HG03571 (cell line): ENCODE measurements at regions not wholly inside any gene's neighbourhood (a gene's known extent, or its start where the extent isn't known, plus 50 kb on each side); places are given as distances from the start of the nearest gene placed in this dataset.

Experiments
- ATAC-seq: cut with Tn5 transposase; IDR thresholded peaks from one replicate; pipeline ENCODE4 v1.9.1; 2021; ENCODE audit not compliant: unreplicated experiment

DNA sequence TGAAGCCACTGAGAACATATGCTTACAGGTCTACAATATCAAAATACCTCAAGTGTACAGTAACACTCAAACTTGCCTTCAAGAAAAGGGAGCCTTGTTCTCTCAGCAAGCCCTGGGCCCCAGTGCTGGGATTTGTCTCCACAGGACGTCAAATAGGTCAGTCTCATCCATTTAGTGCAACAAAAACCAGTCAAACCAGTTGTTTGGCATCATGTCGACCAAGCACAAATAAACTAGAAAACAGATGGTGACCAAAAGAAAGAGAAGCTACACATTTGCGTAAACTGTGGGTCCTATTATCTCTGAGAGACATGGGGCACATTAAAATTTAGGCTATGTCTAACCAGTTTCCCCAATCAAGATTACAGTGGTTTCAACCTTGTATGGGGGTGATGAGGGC lies 182.6 kb upstream of the PKDCC start:
- no peak for ATAC-seq

DNA sequence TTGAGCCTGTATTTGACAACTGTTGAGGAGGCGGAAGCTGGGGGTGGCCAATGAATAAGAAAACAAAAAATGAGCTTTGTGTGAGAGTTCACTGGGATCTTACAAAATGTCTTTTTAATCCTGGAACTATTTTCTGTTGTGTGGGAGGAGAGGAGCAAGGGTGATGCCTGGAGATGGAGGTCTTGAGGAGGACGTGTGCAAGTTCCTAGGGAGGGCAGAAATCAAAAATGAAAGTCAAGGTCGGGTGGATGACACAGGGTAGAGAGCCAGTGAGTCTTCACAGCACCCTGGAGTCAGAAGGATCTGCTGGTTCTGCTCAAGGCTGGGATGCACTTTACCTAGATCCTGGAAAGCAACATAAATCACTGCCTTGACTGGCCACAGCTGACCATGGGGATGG lies 180.3 kb upstream of the PKDCC start:
- ATAC-seq: no peak

DNA sequence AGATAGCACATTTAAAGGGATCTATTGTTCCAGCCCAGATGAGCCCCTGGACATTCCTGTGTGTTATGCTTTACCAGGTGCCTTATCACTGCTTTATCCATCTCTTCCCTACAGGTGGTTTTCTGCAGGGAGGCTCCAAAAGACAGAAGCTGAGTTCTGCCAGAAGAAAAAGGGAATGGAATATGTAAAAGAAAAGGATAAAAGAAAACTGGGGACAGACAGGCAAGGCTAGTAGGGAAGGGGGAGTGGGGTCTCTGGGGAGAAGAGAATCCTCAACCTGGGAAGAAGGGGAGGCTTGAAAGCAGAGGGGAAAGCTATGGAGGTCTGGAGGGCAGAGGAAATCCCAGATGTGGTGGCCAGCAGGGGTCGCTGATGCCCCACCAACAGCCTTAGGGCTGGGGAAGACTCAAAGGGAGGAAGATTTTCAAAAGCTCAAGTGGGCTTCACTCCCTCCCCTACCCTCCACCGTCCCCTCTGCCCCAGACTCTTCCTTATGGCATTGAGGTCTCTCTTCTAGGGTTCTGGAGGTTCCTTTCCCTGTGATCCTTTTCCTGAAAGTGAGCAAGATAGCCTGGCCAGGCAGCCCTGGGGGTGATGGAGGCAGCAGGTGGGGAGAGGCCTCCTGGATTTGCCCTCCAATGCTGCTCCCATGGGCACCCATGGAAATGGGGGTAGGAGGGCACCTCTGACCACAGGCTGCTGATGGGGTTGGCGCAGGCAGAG lies 178.1 kb upstream of the PKDCC start:
- peak; percentile 56 for ATAC-seq

DNA sequence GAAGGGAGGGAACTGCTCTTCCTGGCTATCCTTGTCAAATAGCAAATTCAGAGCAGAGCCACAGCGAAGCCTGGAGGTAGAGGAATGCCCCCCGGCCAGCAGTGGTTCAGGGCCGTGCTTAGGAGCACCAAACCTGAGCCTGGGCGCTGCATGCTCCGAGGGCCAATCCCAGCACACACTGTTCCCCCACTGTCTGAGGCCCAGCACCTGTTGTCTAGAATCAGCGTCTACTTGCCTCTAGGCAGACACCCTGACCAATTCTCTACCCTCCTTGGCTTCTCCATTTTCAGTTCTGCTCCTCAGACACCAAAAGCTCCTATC lies 177.6 kb upstream of the PKDCC start:
- no peak for ATAC-seq

DNA sequence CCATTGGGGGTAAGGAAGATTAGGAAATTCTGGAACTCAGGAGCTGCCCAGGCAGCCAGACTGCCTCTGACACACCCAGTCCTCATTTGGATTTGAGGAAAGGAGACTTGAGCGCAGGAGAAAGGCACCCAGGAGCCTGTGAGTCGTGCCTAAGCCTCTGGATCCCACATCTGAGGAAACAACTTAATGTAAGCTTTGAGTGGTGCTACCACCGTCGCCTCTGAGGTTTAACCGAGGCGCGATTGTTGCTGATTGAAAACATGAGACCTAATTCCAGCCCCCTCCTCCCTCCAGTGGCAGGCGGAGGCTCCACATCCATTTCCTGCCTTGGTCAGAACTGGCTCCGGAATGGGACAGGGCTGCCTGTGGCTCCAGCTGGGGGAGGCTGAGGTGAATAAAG lies 176.7 kb upstream of the PKDCC start:
- ATAC-seq: no peak

DNA sequence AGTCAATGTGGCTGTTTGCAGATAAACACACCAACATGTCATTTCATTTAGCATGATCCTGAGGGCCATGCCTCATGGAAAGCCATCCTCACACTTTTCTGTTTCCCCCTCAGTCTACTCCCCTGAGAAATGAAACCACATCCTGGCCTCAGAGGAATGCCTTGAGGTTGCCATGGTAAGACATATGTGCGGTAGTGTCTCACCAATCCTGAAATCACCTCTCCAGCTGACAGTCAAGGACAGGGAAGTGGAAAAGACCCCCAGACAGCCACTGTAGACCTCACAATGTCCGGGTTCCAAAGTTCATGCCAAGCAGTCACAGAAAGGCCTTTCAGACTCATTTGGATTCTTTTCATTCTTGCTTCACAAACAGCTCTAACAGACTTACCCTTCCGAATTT lies 175.2 kb upstream of the PKDCC start:
- ATAC-seq: no peak

DNA sequence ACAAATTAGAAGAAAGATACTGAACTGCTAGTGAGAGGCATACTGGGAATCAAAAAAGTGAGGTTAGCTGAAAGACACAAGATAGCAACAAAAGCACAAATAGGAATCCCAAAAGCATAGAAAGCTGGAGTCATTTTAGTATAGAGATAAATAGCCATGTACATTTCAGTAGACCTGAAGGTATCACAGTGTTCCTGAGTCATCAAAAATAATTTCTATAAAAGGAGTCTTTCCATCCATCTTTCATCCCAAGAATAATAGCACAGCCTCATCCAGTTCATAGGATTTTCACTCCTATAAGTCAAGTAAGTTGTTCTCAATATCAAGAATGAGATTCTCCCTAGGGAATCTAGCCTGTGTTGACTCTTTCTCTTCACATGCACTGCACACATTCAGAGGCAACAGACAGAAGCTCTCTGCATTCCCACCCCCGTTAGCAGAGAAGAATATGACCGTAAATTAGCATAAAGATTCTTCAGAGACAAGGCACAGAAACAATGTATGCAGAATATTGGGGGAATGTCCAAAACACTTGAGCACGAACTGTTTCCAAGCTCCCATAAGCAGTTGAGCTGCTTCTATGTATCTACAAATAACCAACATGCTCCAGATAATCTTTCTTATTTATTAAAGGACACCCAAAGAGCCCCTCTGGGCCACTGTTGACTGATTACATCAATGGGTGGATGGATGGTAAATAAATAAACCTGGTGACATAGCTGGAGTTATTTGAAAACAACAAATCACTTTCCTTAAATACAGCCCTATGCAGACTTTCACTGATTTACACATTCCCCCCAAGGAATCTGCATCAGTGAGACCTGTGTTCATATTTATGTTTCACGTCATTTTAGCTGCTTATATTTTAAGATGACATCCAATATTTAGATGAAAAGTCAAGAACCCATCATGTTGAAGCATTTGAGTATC lies 174.5 kb upstream of the PKDCC start:
- ATAC-seq: no peak

DNA sequence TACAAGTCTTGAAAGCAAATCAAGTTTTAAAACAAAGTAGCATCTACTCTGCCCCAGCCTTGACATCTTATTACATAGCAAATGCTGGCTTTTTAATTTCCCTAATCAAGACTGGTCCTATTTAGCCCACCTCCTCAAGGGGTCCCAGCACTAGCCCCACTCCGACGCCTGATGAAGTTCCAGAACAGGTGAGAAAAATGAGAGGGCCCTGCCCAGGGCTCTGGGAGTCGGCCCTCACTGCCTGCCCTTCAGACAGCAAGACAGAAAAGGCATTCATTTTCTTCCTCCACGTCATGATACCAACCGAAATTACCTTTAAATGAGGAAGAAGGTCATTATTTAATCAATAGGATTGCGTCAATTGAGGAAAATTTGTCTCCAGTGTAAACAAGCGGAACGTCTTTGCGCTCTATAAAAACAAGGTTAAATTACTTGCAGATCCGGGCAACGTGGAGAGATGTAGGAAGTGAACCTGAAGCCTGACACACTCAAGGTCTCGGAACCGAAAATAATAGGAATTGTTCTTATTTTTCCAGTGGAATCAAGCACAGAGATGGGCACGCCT lies 170.6 kb upstream of the PKDCC start:
- no peak for ATAC-seq

DNA sequence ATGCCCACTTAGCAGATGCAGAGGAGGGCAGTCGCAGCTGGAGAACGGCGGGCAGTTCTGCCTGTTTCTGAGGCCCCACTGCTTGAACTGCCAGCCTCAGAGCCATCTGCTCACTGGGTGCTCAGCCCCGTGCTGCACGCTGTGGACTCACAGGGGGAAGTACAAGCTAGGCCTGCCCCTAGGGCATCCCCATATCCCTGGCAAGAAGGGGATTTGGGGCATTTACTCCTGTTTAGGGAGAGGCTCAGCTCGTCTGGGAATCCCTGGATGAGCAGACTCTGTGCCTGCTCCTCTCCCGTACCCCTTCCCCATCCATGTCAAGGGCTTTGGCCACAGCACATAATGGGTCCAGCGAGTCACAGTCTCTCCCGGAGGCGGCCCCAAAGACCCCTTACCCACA lies 169.8 kb upstream of the PKDCC start:
- ATAC-seq: no peak

DNA sequence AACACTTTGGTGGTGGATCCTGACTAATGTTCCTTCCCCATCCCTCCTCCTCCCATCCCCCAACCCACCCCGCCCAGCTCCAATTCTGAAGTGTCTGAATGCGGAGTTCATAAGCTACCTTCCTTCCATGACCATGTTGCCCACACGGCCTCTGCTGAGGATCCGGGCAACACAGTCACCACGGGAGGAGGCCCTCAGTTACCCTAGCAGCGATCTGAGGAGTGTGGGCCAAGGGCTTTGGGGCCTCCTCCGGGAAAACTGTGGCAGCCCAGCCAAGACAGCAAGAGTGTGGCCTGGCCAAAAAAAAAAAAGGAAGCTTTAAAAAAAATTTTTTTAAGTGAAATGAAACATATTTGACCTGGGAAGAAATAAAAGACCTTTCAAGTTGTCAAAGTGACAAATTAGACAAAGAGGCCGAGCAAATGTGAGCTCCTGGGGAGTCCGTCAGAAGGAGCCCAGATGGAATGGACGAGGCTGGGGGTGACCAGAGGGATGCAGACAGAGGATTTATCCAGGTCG lies 169.0 kb upstream of the PKDCC start:
- ATAC-seq: no peak

DNA sequence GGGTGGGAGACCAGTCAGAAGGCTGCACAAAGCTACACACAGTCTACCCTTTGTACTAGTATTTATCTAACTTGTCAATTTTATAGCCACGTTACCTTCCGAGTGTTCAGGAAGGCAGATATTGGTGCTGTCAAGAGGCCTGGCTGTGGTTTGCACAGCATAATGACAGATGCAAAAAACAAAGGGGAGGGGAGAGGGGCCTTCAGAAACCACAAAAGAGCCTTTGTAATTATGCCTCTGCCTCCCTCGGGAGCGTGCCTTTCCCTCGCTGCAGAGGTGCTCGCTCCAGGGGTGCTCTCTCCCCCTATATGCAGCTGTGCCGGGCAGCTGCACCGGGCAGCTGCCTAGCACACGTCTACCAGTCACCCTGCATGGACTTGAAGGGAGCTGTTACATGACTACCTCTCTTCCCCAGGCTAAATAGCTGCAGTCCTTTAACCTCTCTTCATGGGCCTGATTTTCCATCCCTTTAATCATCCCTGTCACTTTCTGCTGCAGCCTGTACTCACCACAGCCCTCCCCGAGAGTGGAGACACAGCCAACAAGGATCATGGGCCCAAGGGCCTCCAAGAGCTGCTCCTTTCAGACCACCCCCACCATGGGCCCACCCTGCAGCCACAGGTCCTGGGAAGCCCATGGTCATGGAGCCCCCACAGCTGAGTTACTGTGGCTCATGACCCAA lies 168.4 kb upstream of the PKDCC start:
- no peak for ATAC-seq

DNA sequence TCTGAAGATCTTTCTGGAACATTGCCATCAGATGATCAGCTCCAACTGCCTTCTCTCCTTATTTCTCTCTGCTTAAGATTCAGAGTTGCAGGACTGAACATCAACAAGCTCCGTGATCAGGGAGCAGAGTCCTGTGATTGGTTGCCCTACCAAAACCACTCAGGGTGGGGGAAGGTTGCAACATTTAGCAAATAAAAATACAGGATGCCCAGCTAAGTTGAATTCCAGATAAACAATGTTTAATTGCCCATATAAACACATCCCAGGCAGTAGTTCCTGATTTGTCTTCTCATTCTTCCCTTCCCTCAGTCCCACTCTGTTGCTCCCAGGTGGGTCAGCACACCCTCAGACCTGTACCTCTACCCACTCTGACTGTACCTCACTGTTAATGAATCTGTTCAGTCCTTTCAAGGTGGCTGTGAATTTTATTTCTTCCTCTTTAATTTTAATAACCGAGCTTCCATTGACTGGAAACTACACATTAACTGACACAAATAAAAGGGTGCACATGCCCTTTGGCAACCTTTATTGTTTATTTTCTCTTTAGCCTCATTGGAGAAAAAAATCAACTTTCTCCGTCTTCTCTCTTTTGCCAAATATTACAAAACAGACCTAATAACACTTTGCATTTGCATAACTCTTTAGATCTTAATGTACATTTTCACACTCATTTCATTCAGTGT lies 167.1 kb upstream of the PKDCC start:
- ATAC-seq: no peak

DNA sequence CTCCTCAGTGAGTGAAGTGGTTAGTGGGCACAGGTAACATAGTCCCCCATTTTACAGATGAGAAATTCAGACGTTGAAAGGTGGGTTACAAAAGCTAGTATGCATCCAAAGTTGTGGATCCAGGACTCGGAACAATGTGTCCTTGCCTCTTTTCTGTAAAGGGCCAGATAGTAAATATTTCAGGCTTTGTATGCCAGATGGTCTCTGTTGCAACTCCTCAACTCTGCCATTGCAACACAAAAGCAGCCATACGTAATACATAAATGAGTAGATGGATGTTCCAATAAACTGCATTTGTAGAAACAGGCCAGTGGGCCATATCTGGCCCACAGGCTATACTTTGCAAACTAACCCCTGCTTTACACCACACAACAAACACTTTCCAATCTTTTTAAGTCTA lies 166.6 kb upstream of the PKDCC start:
- ATAC-seq: no peak

DNA sequence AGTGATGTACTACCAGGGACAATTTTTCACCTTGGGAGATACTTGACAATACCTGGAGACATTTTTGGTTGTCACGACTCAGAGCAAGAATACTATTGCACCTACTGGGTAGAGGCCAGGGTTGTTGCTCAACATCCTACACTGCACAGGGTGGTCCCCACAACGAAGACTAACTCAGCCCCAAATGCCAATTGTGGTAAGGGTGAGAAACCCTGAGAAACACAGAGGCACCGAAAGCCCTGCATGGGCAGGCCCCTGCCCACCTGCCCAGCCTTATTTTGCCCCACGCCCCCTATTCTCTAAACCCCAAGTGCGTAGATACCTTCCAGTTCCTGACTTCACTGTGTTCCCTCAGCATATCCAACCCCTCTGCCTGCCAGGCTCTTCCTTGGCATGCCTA lies 163.1 kb upstream of the PKDCC start:
- no peak for ATAC-seq

DNA sequence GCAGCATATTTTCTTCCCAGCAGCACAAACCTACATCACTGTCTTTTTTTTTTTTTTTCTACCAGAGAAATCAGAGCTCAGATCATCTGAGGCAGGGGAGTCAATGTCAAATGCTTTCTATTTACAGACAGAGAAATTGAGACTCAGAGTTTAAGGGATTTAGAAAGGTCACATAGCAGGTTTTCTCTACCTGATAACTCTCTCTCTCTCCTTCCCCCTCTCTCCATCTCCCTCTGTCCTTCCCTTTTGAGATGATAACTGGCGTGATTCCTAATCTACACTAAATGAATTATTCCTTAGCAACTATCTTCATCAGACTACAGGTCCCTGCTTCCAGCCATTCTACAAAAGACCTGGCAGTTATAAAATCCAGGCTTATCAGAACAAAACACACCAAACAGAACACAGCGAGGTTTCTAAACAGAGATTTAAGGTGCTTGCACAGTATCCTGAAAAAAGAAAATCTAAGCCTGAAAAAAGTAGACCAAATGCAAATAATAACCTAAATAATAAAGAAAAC lies 161.6 kb upstream of the PKDCC start:
- ATAC-seq: no peak

DNA sequence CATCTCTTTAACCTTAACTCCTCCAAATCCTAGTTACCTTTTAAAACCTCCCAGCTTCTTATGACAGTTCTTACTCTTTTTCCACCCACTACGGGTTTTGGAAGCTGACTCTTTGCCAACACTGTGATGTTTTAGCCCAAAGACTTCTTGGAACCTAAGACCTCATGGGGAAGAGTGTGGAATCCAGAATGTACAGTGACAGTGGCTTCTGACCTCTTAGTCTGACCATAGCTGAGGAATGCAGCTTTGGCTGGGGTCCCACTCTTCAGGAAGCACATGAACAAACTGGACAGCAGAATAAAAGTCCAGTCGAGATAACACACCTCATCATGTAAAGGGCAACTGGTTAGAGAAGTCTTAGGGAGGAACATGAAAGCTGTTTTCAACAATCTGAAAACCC lies 161.1 kb upstream of the PKDCC start:
- no peak for ATAC-seq

DNA sequence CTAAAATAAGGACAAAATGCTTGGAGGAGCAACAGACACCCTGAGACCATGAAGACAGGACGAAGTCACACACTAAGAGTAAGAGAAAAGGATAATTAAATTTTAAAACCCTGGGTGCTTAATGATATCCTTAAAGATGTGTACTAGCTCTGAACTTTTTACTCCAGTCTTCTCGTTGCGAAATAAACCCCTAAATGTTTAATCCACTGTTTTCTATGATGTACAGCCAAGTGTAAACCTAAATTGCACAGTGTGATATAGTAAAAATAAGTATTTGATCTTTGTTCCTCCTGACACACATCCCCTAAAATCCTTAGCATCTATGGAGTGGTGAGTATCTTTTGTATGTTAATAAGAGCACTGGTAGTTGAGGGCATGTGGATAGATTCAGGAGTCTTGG lies 157.5 kb upstream of the PKDCC start:
- ATAC-seq: no peak

DNA sequence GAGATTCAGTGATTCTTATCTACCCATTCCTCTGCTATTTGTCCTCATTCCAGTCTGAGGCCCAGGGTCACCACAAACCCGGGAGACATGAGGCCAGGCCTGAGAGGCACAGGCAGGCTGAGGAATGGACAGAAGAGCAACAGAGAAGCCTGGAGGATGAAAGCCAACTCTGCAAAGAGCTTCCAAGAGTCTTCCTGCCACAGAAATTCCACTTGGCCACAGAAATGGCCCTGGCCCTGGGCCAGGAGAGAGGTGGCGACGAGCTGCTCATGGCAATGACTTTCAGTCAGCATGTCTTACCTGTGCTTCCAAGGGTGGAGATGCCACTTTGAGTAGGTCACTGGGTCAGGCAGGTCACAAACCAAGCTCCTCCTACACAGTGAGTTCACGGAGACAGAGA lies 155.3 kb upstream of the PKDCC start:
- ATAC-seq: no peak

DNA sequence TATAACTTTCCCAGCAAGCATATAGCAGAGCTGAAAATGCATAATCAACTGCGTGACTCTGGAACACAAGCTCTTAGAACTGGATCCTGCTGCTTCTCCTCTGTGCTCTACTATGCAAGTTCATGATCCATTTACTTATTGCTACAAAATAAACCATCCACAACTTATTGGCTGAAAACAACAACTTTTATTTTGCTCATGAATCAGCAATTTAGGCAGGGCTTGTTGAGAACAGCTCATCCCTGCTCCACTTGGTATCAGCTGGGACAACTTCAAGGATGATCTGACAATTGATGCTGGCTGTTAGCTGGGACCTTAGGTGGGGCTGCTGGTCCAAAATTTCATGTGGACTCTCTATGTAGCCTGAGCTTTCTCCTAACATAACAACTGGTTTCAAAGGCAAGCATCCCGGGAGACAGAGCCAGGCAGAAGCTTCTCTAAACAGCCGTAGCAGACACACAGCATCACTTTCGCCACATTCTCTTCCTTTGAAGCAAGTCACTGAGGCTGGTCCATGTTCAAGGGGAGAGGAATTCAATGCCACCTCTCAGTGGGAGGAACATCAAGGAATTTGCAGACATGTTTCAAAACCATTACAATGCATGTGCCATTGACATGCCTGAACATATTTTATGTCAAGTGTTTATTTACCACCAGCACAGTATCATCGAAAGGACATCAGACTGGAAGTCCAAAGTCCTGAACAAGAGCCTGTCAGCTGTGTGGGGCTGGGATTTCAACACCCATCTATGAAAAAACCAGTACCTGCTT lies 153.1 kb upstream of the PKDCC start:
- ATAC-seq: no peak

DNA sequence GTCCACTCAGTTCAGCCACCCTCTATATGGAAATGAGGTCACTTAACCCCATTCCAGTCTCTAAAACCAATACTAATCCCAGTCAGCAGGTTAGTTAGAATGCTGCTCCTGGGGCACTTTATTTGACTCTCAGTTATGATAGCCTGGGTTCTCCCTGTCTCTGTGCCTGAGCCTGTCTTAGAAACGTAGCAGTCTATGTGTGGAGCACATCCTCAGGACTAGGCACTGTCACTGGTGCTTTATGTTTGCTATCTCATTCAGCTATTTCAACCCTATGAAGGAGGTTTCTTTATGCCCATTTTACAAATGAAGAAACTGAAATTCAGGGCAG lies 152.5 kb upstream of the PKDCC start:
- no peak for ATAC-seq
